HepG2 (cell line): ENCODE measurements at regions not wholly inside any gene's neighbourhood (a gene's known extent, or its start where the extent isn't known, plus 50 kb on each side); places are given as distances from the start of the nearest gene placed in this dataset.

ENCODE experiments used
- ATAC-seq: fragments of 200-7000 bp; cut with Tn5 transposase; 3 replicates; pipeline ENCODE4 v1.9.1; 2020; ENCODE audit warnings: mild to moderate bottlenecking, moderate library complexity
- BruUV-seq: library from RNA; stranded (reverse); fragments of 400-500 nt; replicated peaks from 2 replicates; lab custom pipeline; 2021; lab: Mats Ljungman, UMichigan
- CTCF ChIA-PET: fragments of 300-600 bp; formaldehyde crosslinking; extraction: SDS; loops from one replicate; lab custom pipeline; 2021; ENCODE audit warnings: low total read pairs, inconsistent platforms, low intra/inter-chr PET ratio; lab: Yijun Ruan, JAX
- POLR2A ChIA-PET: fragments of 350-600 bp; sonication (Branson Sonifier 250); formaldehyde crosslinking; loops from one replicate; lab custom pipeline; 2020; ENCODE audit warnings: antibody characterized with exemption, inconsistent platforms; lab: Yijun Ruan, JAX
- DNase-seq: peaks from one replicate; pipeline ENCODE4 v3.0.0-alpha.2; 2015; ENCODE audit warnings: low spot score
- FAIRE-seq: peaks from 3 replicates; lab custom pipeline; 2011; peaks lifted over from hg19 to GRCh38; lab: Jason Lieb, UNC
- H2AFZ ChIP-seq: one replicate; pipeline ENCODE4 v1.6.1; 2011; ENCODE audit warnings: low read length, inconsistent platforms
- H3K27ac ChIP-seq: fragments of 300-600 bp; 3 replicates; pipeline ENCODE4 v1.8.0; 2011; ENCODE audit warnings: mixed run types, mild to moderate bottlenecking, mixed read lengths, low read length, inconsistent platforms; ENCODE audit not compliant: insufficient read depth; ENCODE audit errors: extremely low read length
- H3K27me3 ChIP-seq, 2 experiments: fragments of 200-600 bp in 1 of 2; 2 replicates in 1 of 2; 3 replicates in 1 of 2; pipeline versions ENCODE4 v1.6.0 to v1.8.0; 2011; ENCODE audit warnings: low read length in 2 of 2, mild to moderate bottlenecking in 2 of 2, moderate library complexity in 2 of 2, inconsistent platforms in 1 of 2; ENCODE audit not compliant: insufficient read depth in 2 of 2, control insufficient read depth in 1 of 2
- H3K36me3 ChIP-seq, 2 experiments: fragments of 200-600 bp in 1 of 2; replicated peaks in 1 of 2; 2 replicates in 1 of 2; 3 replicates in 1 of 2; pipeline versions ENCODE4 v1.5.1 to v1.8.0; 2011; ENCODE audit warnings: low read length in 2 of 2, inconsistent platforms in 1 of 2; ENCODE audit not compliant: insufficient read depth in 2 of 2, control insufficient read depth in 1 of 2
- H3K4me1 ChIP-seq: 2 replicates; pipeline ENCODE4 v1.5.1; 2012; ENCODE audit warnings: low read length, inconsistent platforms; ENCODE audit not compliant: insufficient read depth
- H3K4me2 ChIP-seq: 2 replicates; pipeline ENCODE4 v1.6.0; 2011; ENCODE audit warnings: low read depth, low read length, inconsistent platforms
- H3K4me3 ChIP-seq, 3 experiments: fragments of 200-600 bp in 1 of 3; sonication (generic), shearing (Covaris generic) in 1 of 3; replicated peaks in 1 of 3; 2 replicates each; pipeline ENCODE4 v1.5.1; 2011 to 2016; ENCODE audit warnings: low read length in 3 of 3, inconsistent platforms in 2 of 3, low read depth in 2 of 3, mild to moderate bottlenecking in 2 of 3, control low read depth in 1 of 3, mixed read lengths in 1 of 3; ENCODE audit not compliant: insufficient read depth in 1 of 3
- H3K79me2 ChIP-seq: one replicate; pipeline ENCODE4 v1.6.1; 2011; ENCODE audit warnings: low read length, inconsistent platforms; ENCODE audit not compliant: insufficient read depth
- H3K9ac ChIP-seq: 2 replicates; pipeline ENCODE4 v1.6.0; 2011; ENCODE audit warnings: mild to moderate bottlenecking, low read depth, low read length, inconsistent platforms; ENCODE audit not compliant: insufficient read depth
- H3K9me3 ChIP-seq: 2 replicates; pipeline ENCODE4 v1.5.1; 2012; ENCODE audit warnings: mild to moderate bottlenecking, low read length
- H4K20me1 ChIP-seq: 2 replicates; pipeline ENCODE4 v1.6.0; 2011; ENCODE audit warnings: inconsistent platforms, mild to moderate bottlenecking, low read length, moderate library complexity; ENCODE audit not compliant: insufficient read depth
- AHR ChIP-seq: IDR thresholded peaks from 2 replicates; pipeline ENCODE4 v1.6.1; 2018; ENCODE audit warnings: missing genetic modification reagents, missing compliant biosample characterization
- ARNT2 ChIP-seq: sonication (generic); formaldehyde crosslinking; IDR thresholded peaks from 2 replicates; pipeline ENCODE4 v1.8.0; 2022; ENCODE audit warnings: mild to moderate bottlenecking, low read depth, missing genetic modification reagents, moderate library complexity
- ARNTL ChIP-seq: sonication (generic); formaldehyde crosslinking; IDR thresholded peaks from 2 replicates; pipeline ENCODE4 v1.4.0; 2020; ENCODE audit warnings: mild to moderate bottlenecking, missing genetic modification reagents
- CBX5 ChIP-seq: sonication (generic); formaldehyde crosslinking; IDR thresholded peaks from 2 replicates; pipeline ENCODE4 v1.4.0; 2020; ENCODE audit warnings: missing genetic modification reagents, borderline replicate concordance
- CHD2 ChIP-seq: IDR thresholded peaks from 2 replicates; pipeline ENCODE4 v1.6.1; 2011; ENCODE audit warnings: low read depth, low read length, improper control_type of control experiment
- KAT7 ChIP-seq: IDR thresholded peaks from 2 replicates; pipeline ENCODE4 v1.6.1; 2018; ENCODE audit warnings: borderline replicate concordance, missing compliant biosample characterization
- KLF13 ChIP-seq: sonication (generic); formaldehyde crosslinking; IDR thresholded peaks from 2 replicates; pipeline ENCODE4 v1.4.0; 2020; ENCODE audit warnings: mild to moderate bottlenecking, missing genetic modification reagents
- KMT2B ChIP-seq: IDR thresholded peaks from 2 replicates; pipeline ENCODE4 v1.6.1; 2016; ENCODE audit warnings: missing genetic modification reagents, missing compliant biosample characterization
- MAFG ChIP-seq: sonication (generic); formaldehyde crosslinking; IDR thresholded peaks from 2 replicates; pipeline ENCODE4 v1.5.1; 2020; ENCODE audit warnings: mild to moderate bottlenecking, missing genetic modification reagents
- MEIS2 ChIP-seq: sonication (generic); formaldehyde crosslinking; IDR thresholded peaks from 2 replicates; pipeline ENCODE4 v1.9.0; 2021; ENCODE audit warnings: mild to moderate bottlenecking, missing genetic modification reagents
- NFE2L2 ChIP-seq: fragments of 150-350 bp; IDR thresholded peaks from 2 replicates; pipeline ENCODE4 v1.6.1; 2014; ENCODE audit warnings: low read length
- RBM22 ChIP-seq: fragments of 200-400 bp; formaldehyde crosslinking; optimal IDR thresholded peaks from 2 replicates; pipeline ENCODE3; 2017; ENCODE audit warnings: mild to moderate bottlenecking, low read length, moderate library complexity
- REXO4 ChIP-seq: sonication (generic); formaldehyde crosslinking; IDR thresholded peaks from 2 replicates; pipeline ENCODE4 v1.8.0; 2022; ENCODE audit warnings: missing genetic modification reagents, mild to moderate bottlenecking, borderline replicate concordance
- RXRA ChIP-seq: sonication (generic); formaldehyde crosslinking; IDR thresholded peaks from 2 replicates; pipeline ENCODE4 v1.5.1; 2020; ENCODE audit warnings: missing genetic modification reagents
- SIX4 ChIP-seq: sonication (generic); formaldehyde crosslinking; IDR thresholded peaks from 2 replicates; pipeline ENCODE4 v1.4.0; 2020; ENCODE audit warnings: missing genetic modification reagents
- SMAD3 ChIP-seq: sonication (generic); formaldehyde crosslinking; IDR thresholded peaks from 2 replicates; pipeline ENCODE4 v1.4.0; 2020; ENCODE audit warnings: missing genetic modification reagents
- SRSF4 ChIP-seq: fragments of 200-400 bp; formaldehyde crosslinking; IDR thresholded peaks from one replicate; pipeline ENCODE4 v1.6.1; 2018; ENCODE audit warnings: mild to moderate bottlenecking, low read depth, low read length, moderate library complexity; ENCODE audit not compliant: poor library complexity, severe bottlenecking
- TP53 ChIP-seq: sonication (generic); formaldehyde crosslinking; conservative IDR thresholded peaks from 2 replicates; pipeline ENCODE4 v1.4.0; 2020; ENCODE audit warnings: missing genetic modification reagents
- ZBTB43 ChIP-seq: sonication (generic); formaldehyde crosslinking; conservative IDR thresholded peaks from 2 replicates; pipeline ENCODE4 v1.4.0; 2020; ENCODE audit warnings: missing genetic modification reagents
- ZKSCAN8 ChIP-seq: IDR thresholded peaks from 2 replicates; pipeline ENCODE4 v1.6.1; 2016; ENCODE audit warnings: borderline replicate concordance, missing genetic modification reagents, missing compliant biosample characterization
- ZNF12 ChIP-seq: sonication (generic); formaldehyde crosslinking; IDR thresholded peaks from 2 replicates; pipeline ENCODE4 v1.5.0; 2020; ENCODE audit warnings: missing genetic modification reagents
- ZNF441 ChIP-seq: sonication (generic); formaldehyde crosslinking; IDR thresholded peaks from 2 replicates; pipeline ENCODE4 v1.7.0; 2021; ENCODE audit warnings: missing genetic modification reagents, borderline replicate concordance
- ZNF670 ChIP-seq: sonication (generic); formaldehyde crosslinking; IDR thresholded peaks from 2 replicates; pipeline ENCODE4 v1.8.0; 2022; ENCODE audit warnings: mild to moderate bottlenecking, missing genetic modification reagents, borderline replicate concordance
- ZSCAN5A ChIP-seq: sonication (generic); formaldehyde crosslinking; IDR thresholded peaks from 2 replicates; pipeline ENCODE4 v1.8.0; 2022; ENCODE audit warnings: mild to moderate bottlenecking, missing genetic modification reagents, borderline replicate concordance
- WGBS: methylation state at CpG from one replicate; pipeline ENCODE4 v1.1.6; 2017; ENCODE audit warnings: low lambda C conversion rate; 5-methylcytosine and 5-hydroxymethylcytosine counted together
- in situ Hi-C: cut with HindIII; loops from 2 replicates; pipeline ENCODE4 v1.10.0; 2017; ENCODE audit warnings: low pct_unique_long_range_greater_than_20kb; ENCODE audit not compliant: extremely low pct_ligation_motif_present
- intact Hi-C: fragments of 100-400 bp; cut with micrococcal nuclease; formaldehyde crosslinking; loops from one replicate; pipeline ENCODE4 v1.10.0; 2022; ENCODE audit not compliant: unreplicated experiment

GRCh38 chr14:31936115-31936514, 141.0 kb upstream of the ARHGAP5 start (continued):
- TF ChIP-seq REXO4 (CRISPR knock-in tag), result no peak
- no peak for TF ChIP-seq MEIS2
- TF ChIP-seq ZNF441 (CRISPR knock-in tag), result no peak
- no peak for TF ChIP-seq ARNT2
- no peak for TF ChIP-seq CHD2
- TF ChIP-seq SIX4 (CRISPR knock-in tag), result 0 out of 2 replicates have a peak, but pooled peaks have one; percentile 7
- TF ChIP-seq SRSF4, result no peak
- TF ChIP-seq, all 625 proteins: peak for 8

GRCh38 chr14:31937730-31938346, 139.3 kb upstream of the ARHGAP5 start:
- intact Hi-C loops, result no loop called here
- POLR2A ChIA-PET, result interaction anchor here (1.0 to 1.3 kb wide), 3 partner anchors 11 to 139 kb away, joined by 3 to 7 read pairs (median 6); partner anchors contain the start of gene ARHGAP5
- peaks cover 59% of the 10 kb centered on the region for H3K4me1 ChIP-seq
- TF ChIP-seq AHR (CRISPR knock-in tag), result peak; percentile 67; the same call in 1 of the 2 replicates
- TF ChIP-seq ZKSCAN8 (CRISPR knock-in tag), result peak; percentile 77
- TF ChIP-seq RBM22, result no peak
- TF ChIP-seq KMT2B (CRISPR knock-in tag), result 0 out of 2 replicates have a peak, but pooled peaks have one; percentile 41
- TF ChIP-seq ZBTB43 (CRISPR knock-in tag), result peak; percentile 61; the same call in 1 of the 2 replicates
- TF ChIP-seq KLF13 (CRISPR knock-in tag), result no peak
- peak; percentile 92; the same call in 1 of the 2 replicates for TF ChIP-seq CBX5 (CRISPR knock-in tag)
- 0 out of 2 replicates have a peak, but pooled peaks have one; percentile 33 for TF ChIP-seq SMAD3 (CRISPR knock-in tag)
- 0 out of 2 replicates have a peak, but pooled peaks have one; percentile 27 for TF ChIP-seq KAT7 (CRISPR knock-in tag)
- TF ChIP-seq ZSCAN5A, result no peak
- TF ChIP-seq MAFG, result peak; percentile 21; the same call in 1 of the 2 replicates
- peak; percentile 89; the same call in 1 of the 2 replicates for TF ChIP-seq RXRA
- TF ChIP-seq ZNF12 (CRISPR knock-in tag), result peak; percentile 86
- TF ChIP-seq ARNTL (CRISPR knock-in tag), result no peak
- no peak for TF ChIP-seq TP53 (CRISPR knock-in tag)
- peak; percentile 85 for TF ChIP-seq NFE2L2
- TF ChIP-seq ZNF670, result peak; percentile 25; the same call in 1 of the 2 replicates

More at GRCh38 chr14:31937730-31938346, 139.3 kb upstream of the ARHGAP5 start:
- Histone ChIP-seq H4K20me1 (no peaks in the 10 kb centered on the region), H3K27ac (no peak overlapping the region), H3K9me3 (no peaks in the 10 kb centered on the region), H3K36me3 (no peaks in the 10 kb centered on the region), H3K4me2 (no peak overlapping the region), H3K9ac (no peak overlapping the region), H3K79me2 (no peaks in the 10 kb centered on the region), H3K4me3 (no peak overlapping the region), H2AFZ (no peak overlapping the region), H3K27me3 (no peaks in the 10 kb centered on the region)
- CTCF ChIA-PET, result no interaction called here
- no TSS peak for BruUV-seq
- peak; percentile 88 for ATAC-seq
- DNase-seq, result peak; percentile 98
- in situ Hi-C loops, result loop anchor here (10.0 kb wide), 1 partner anchor 617 kb away; no protein-coding TSS in a partner anchor
- 36% methylated on average over 3 of the region's 3 CpGs for WGBS
- peak; percentile 30 for FAIRE-seq
